ENCODE measurements at regions not wholly inside any gene's neighbourhood (a gene's known extent, or its start where the extent isn't known, plus 50 kb on each side); places are given as distances from the start of the nearest gene placed in this dataset.

DNA sequence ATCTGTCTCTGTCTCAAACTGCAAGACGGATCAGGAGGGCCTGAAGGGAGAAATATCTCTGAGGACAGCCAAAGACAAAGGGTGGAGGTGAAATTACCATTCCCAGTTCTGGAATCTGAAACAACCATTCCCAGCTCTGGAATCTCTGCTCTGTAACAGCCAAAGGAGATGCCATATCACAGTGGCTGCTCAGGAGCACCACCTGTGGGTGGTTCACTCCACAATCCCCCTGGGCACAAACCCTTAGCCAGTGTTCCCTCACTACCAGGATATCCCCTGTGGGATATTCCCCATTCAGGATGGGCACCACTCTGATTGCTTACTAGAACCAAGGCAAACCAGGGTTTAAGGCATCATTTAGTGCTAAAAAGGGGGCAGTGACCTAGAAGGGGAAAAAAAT lies 199.0 kb downstream of the HTR7 start:
- Histone ChIP-seq H3K27ac (ENCODE audit: low read depth in 2 of 2, low read length in 2 of 2) (no peak overlapping the region), H3K4me1 (ENCODE audit: control insufficient read depth in 2 of 3, insufficient read depth in 2 of 3, low read depth in 1 of 3, low read length in 3 of 3) (no peaks in the 10 kb centered on the region), H3K27me3 (ENCODE audit: control insufficient read depth, insufficient read depth, low read length) (no peaks in the 10 kb centered on the region), H3K36me3 (ENCODE audit: control insufficient read depth in 2 of 3, insufficient read depth in 3 of 3, low read length in 3 of 3) (no peaks in the 10 kb centered on the region), H3K4me3 (ENCODE audit: low read length in 3 of 3) (no peak overlapping the region), H3K9ac (ENCODE audit: low read length in 3 of 3) (no peak overlapping the region), H3K9me3 (ENCODE audit: control insufficient read depth in 2 of 3, insufficient read depth in 1 of 3, low read length in 3 of 3) (peaks cover 0 to 5% (median 0%) of the 10 kb centered on the region in 3 donors)
- DNase-seq (no peak), FAIRE-seq (no peak)
- TF ChIP-seq, protein P1, sequence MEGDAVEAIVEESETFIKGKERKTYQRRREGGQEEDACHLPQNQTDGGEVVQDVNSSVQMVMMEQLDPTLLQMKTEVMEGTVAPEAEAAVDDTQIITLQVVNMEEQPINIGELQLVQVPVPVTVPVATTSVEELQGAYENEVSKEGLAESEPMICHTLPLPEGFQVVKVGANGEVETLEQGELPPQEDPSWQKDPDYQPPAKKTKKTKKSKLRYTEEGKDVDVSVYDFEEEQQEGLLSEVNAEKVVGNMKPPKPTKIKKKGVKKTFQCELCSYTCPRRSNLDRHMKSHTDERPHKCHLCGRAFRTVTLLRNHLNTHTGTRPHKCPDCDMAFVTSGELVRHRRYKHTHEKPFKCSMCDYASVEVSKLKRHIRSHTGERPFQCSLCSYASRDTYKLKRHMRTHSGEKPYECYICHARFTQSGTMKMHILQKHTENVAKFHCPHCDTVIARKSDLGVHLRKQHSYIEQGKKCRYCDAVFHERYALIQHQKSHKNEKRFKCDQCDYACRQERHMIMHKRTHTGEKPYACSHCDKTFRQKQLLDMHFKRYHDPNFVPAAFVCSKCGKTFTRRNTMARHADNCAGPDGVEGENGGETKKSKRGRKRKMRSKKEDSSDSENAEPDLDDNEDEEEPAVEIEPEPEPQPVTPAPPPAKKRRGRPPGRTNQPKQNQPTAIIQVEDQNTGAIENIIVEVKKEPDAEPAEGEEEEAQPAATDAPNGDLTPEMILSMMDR (IDR thresholded peaks at IDR 0.05; ENCODE audit: borderline replicate concordance, extremely low read depth, insufficient read depth): no peak
- intact Hi-C loops (cut with DNase I): no loop called here

- TF ChIP-seq, protein P1 (IDR thresholded peaks at IDR 0.05; ENCODE audit: borderline replicate concordance, extremely low read depth, insufficient read depth): no peak
- no peak for FAIRE-seq
Observed at GRCh38 chr10:90665905-90666662, 191.8 kb downstream of the HTR7 start.

DNA sequence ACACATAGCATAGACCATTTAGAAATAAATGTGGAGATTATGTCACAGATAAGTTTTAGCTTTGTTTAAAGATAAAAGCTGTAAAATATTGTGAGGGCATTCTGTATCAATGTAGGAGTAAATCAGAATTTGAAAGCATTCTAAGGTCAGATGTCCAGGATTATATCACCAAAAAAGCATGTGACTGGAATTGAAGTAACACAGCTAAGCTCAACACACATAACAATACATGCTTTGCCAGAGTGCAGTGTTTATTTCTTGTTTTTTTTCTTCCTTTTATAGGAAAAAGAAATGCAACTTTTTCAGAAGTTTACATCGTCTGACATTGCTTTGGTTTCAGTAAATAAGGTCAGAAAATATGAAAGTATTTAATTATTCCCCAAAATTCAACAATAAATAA lies 183.4 kb downstream of the HTR7 start:
- Histone ChIP-seq H3K36me3 (ENCODE audit: control insufficient read depth in 2 of 3, insufficient read depth in 3 of 3, low read length in 3 of 3) (no peaks in the 10 kb centered on the region), H3K4me3 (ENCODE audit: low read length in 3 of 3) (no peak overlapping the region), H3K9me3 (ENCODE audit: control insufficient read depth in 2 of 3, insufficient read depth in 1 of 3, low read length in 3 of 3) (no peaks in the 10 kb centered on the region), H3K27me3 (ENCODE audit: control insufficient read depth, insufficient read depth, low read length) (no peaks in the 10 kb centered on the region), H3K4me1 (ENCODE audit: control insufficient read depth in 2 of 3, insufficient read depth in 2 of 3, low read depth in 1 of 3, low read length in 3 of 3) (no peaks in the 10 kb centered on the region), H3K27ac (ENCODE audit: low read depth in 2 of 2, low read length in 2 of 2) (no peak overlapping the region), H3K9ac (ENCODE audit: low read length in 3 of 3) (no peak overlapping the region)
- TF ChIP-seq, protein P1 (IDR thresholded peaks at IDR 0.05; ENCODE audit: borderline replicate concordance, extremely low read depth, insufficient read depth): no peak
- DNase-seq (no peak), FAIRE-seq (no peak)
- intact Hi-C loops (cut with DNase I): no loop called here

More at GRCh38 chr10:90665905-90666662, 191.8 kb downstream of the HTR7 start:
- no peaks in the 10 kb centered on the region for H3K36me3 ChIP-seq (ENCODE audit: control insufficient read depth in 2 of 3, insufficient read depth in 3 of 3, low read length in 3 of 3)
- H3K4me3 ChIP-seq (ENCODE audit: low read length in 3 of 3): no peak overlapping the region
- DNase-seq: no peak
- no peak overlapping the region for H3K9ac ChIP-seq (ENCODE audit: low read length in 3 of 3)
- H3K9me3 ChIP-seq (ENCODE audit: control insufficient read depth in 2 of 3, insufficient read depth in 1 of 3, low read length in 3 of 3): no peaks in the 10 kb centered on the region
- H3K27me3 ChIP-seq (ENCODE audit: control insufficient read depth, insufficient read depth, low read length): no peaks in the 10 kb centered on the region
- H3K27ac ChIP-seq (ENCODE audit: low read depth in 2 of 2, low read length in 2 of 2): no peak overlapping the region
- intact Hi-C loops (cut with DNase I): no loop called here
- H3K4me1 ChIP-seq (ENCODE audit: control insufficient read depth in 2 of 3, insufficient read depth in 2 of 3, low read depth in 1 of 3, low read length in 3 of 3): no peaks in the 10 kb centered on the region

All from kidney (tissue), 13 donors.